ENCODE measurements at regions not wholly inside any gene's neighbourhood (a gene's known extent, or its start where the extent isn't known, plus 50 kb on each side); places are given as distances from the start of the nearest gene placed in this dataset.

DNA sequence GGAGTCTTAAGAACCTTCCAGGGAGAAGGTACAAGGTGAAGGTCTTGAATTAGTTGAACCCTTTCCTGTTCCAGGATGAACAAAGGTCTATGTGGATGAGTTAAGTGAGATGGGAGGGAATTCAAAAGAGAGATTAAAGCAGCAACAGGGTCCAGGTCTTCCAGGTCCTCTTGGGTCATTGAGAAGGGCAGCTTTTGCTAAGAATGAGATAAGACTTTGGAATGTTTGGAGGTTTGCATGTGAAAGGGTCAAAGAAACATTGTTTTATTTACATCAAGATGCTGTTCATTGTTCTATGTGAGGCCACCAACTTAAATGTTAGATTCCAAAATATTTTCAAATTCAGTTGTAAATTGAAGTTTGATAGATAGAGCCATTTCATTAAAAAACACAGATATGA lies 463.9 kb downstream of the ANXA1 start:
- no peak overlapping the region for H3K27ac ChIP-seq
- no peak for ATAC-seq (ENCODE audit: low FRiP score in 2 of 2)
- no peaks in the 10 kb centered on the region for H3K4me1 ChIP-seq
- no peaks in the 10 kb centered on the region for H3K9me3 ChIP-seq
- no peak overlapping the region for H3K4me3 ChIP-seq
- no peak for DNase-seq
- TF ChIP-seq POLR2AphosphoS5 (IDR thresholded peaks at IDR 0.05) (no peak), EP300 (IDR thresholded peaks at IDR 0.05) (no peak), POLR2A (IDR thresholded peaks at IDR 0.05) (no peak)
- TF ChIP-seq, protein P1, sequence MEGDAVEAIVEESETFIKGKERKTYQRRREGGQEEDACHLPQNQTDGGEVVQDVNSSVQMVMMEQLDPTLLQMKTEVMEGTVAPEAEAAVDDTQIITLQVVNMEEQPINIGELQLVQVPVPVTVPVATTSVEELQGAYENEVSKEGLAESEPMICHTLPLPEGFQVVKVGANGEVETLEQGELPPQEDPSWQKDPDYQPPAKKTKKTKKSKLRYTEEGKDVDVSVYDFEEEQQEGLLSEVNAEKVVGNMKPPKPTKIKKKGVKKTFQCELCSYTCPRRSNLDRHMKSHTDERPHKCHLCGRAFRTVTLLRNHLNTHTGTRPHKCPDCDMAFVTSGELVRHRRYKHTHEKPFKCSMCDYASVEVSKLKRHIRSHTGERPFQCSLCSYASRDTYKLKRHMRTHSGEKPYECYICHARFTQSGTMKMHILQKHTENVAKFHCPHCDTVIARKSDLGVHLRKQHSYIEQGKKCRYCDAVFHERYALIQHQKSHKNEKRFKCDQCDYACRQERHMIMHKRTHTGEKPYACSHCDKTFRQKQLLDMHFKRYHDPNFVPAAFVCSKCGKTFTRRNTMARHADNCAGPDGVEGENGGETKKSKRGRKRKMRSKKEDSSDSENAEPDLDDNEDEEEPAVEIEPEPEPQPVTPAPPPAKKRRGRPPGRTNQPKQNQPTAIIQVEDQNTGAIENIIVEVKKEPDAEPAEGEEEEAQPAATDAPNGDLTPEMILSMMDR (IDR thresholded peaks at IDR 0.05): no peak
- no peaks in the 10 kb centered on the region for H3K27me3 ChIP-seq
- no peaks in the 10 kb centered on the region for H3K36me3 ChIP-seq

DNA sequence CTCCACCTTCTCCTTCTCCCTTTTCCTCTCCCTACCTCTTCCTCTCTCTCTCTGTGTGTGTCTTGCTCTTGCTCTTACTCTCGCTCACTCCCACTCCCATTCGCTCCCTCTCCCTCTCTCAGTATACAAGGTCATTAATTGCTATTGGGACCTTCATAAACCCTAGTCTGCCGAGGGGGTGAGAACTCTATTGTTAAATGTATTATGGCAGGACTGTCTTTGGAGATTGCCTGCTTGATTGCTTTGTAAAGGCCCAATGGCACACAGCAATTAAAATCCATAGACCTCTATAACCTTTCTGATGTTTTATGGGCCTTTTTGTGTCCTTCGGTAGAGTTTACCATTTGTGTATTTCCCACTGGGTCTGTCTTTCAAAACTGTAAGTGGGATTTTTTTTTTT lies 465.9 kb downstream of the ANXA1 start:
- Histone ChIP-seq H3K27me3 (no peaks in the 10 kb centered on the region), H3K36me3 (no peaks in the 10 kb centered on the region), H3K9me3 (no peaks in the 10 kb centered on the region), H3K4me3 (no peak overlapping the region), H3K4me1 (no peaks in the 10 kb centered on the region), H3K27ac (no peak overlapping the region)
- TF ChIP-seq, protein P1 (IDR thresholded peaks at IDR 0.05): no peak
- TF ChIP-seq EP300 (IDR thresholded peaks at IDR 0.05): no peak
- 76 to 84% methylated on average over 4 of the region's 4 CpGs for WGBS, 2 donors
- DNase-seq (no peak), ATAC-seq (ENCODE audit: low FRiP score in 2 of 2) (no peak)

DNA sequence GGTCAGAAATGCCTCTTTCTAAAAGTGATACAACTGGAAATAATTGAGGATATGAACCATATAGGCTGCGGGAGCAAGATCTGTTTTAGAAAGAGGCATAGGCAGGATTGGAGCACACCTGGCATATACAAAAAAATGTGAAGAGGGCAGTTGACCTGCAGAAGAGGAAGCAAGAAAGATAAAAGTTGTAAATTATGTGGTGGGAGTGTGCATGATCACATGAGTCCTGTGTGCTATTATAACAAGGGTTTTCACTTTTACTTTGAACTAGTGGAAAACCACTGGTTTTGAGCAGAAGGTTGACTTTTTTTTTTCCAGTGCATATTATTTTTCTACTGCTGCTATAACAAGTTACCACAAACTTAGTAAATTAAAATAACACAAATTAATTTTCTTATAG lies 489.3 kb downstream of the ANXA1 start:
- H3K27me3 ChIP-seq: no peaks in the 10 kb centered on the region
- ATAC-seq (ENCODE audit: low FRiP score in 2 of 2) (no peak), DNase-seq (no peak)
- no peak overlapping the region for H3K4me3 ChIP-seq
- no peak overlapping the region for H3K27ac ChIP-seq
- no peaks in the 10 kb centered on the region for H3K36me3 ChIP-seq
- 78 to 84% methylated on average over 1 of the region's 1 CpG for WGBS, 2 donors
- peaks cover 0 to 4% (median 0%) of the 10 kb centered on the region in 4 donors for H3K9me3 ChIP-seq
- no peaks in the 10 kb centered on the region for H3K4me1 ChIP-seq
- no peak for TF ChIP-seq EP300 (IDR thresholded peaks at IDR 0.05)
- TF ChIP-seq POLR2A (IDR thresholded peaks at IDR 0.05): no peak
- TF ChIP-seq, protein P1 (IDR thresholded peaks at IDR 0.05): no peak
- no peak for TF ChIP-seq POLR2AphosphoS5 (IDR thresholded peaks at IDR 0.05)

DNA sequence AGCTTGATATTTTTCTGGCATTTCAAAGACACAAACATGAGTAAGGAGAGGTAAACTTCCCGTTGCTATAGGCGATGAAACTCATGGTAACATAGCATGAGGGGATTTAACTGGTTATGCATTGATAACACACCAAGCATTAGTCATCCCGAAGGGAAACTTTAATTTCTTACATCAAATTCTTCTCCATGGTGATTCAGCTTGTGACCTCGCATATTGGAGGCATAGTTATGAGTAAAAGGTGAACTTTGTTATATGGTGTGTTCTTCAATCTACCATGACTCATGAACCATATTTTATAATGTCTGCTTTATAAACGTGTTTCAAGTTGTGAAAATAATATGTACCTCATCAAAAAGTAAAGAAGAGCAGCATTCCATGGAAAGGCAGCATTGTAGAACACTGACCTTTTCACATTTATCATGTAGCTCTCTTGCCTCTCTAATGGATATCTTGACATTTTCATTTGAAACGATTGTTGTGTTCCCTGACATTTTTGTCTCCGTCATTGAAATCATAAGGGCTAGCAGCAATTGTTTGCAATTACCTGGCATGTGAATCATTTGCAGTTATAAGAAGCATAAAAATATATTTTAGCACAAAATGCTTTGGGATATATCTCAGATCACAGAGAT lies 491.8 kb downstream of the ANXA1 start:
- DNase-seq (no peak), ATAC-seq (ENCODE audit: low FRiP score in 2 of 2) (no peak)
- TF ChIP-seq, protein P1 (IDR thresholded peaks at IDR 0.05): no peak
- TF ChIP-seq POLR2A (IDR thresholded peaks at IDR 0.05): no peak
- TF ChIP-seq POLR2AphosphoS5 (IDR thresholded peaks at IDR 0.05): no peak
- no peak for TF ChIP-seq EP300 (IDR thresholded peaks at IDR 0.05)
- 74 to 75% methylated on average over 7 of the region's 7 CpGs for WGBS, 2 donors
- Histone ChIP-seq H3K27me3 (no peaks in the 10 kb centered on the region), H3K36me3 (no peaks in the 10 kb centered on the region), H3K4me1 (no peaks in the 10 kb centered on the region), H3K9me3 (no peaks in the 10 kb centered on the region), H3K4me3 (no peak overlapping the region), H3K27ac (no peak overlapping the region)

DNA sequence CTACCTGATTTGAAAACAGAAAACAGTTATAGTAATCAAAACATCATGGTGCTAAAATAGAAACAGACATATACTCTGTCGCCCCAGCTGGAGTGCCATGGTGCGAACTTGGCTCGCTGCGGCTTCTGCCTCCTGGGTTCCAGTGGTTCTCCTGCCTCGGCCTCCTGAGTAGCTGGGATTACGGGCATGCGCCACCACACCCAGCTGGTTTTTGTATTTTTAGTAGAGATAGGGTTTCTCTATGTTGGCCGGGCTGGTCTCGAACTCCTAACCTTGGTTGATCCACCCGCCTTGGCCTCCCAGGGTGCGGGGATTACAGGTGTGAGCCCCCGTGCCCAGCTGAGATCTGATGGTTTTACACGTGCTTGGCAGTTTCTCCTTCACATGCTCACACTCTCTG lies 495.9 kb downstream of the ANXA1 start:
- no peaks in the 10 kb centered on the region for H3K4me1 ChIP-seq
- no peaks in the 10 kb centered on the region for H3K36me3 ChIP-seq
- H3K27me3 ChIP-seq: no peaks in the 10 kb centered on the region
- WGBS, 2 donors: 90 to 92% methylated on average over 11 to 13 of the region's 13 CpGs
- H3K9me3 ChIP-seq: peaks cover 0 to 3% (median 2%) of the 10 kb centered on the region in 4 donors
- no peak overlapping the region for H3K4me3 ChIP-seq
- no peak for TF ChIP-seq POLR2A (IDR thresholded peaks at IDR 0.05)
- TF ChIP-seq, protein P1 (IDR thresholded peaks at IDR 0.05): no peak
- no peak for TF ChIP-seq EP300 (IDR thresholded peaks at IDR 0.05)
- no peak for TF ChIP-seq POLR2AphosphoS5 (IDR thresholded peaks at IDR 0.05)
- ATAC-seq (ENCODE audit: low FRiP score in 2 of 2) (no peak), DNase-seq (peak in 1 of 2 donors; percentile 21)
- H3K27ac ChIP-seq: no peak overlapping the region

Data from upper lobe of left lung (tissue), 6 donors.